ENCODE measurements at regions not wholly inside any gene's neighbourhood (a gene's known extent, or its start where the extent isn't known, plus 50 kb on each side); places are given as distances from the start of the nearest gene placed in this dataset.

GRCh38 chr16:26787924-26788323 is 278.8 kb upstream of the C16orf82 start (continued):
- TF ChIP-seq TFDP2 (CRISPR knock-in tag; IDR thresholded peaks at IDR 0.05) (no peak), USF2 (IDR thresholded peaks at IDR 0.05; ENCODE audit: low read depth, low read length) (no peak), USF2 (CRISPR knock-in tag; IDR thresholded peaks at IDR 0.05; ENCODE audit: borderline replicate concordance) (no peak), ZNF34 (CRISPR knock-in tag; IDR thresholded peaks at IDR 0.05; ENCODE audit: borderline replicate concordance) (no peak), SIN3A (IDR thresholded peaks at IDR 0.05; ENCODE audit: borderline replicate concordance, low read depth, low read length) (no peak), ZFYVE20 (CRISPR knock-in tag; IDR thresholded peaks at IDR 0.05; ENCODE audit: borderline replicate concordance, low read depth) (no peak), CCDC6 (CRISPR knock-in tag; IDR thresholded peaks at IDR 0.05) (no peak), ZNF766 (CRISPR knock-in tag; IDR thresholded peaks at IDR 0.05; ENCODE audit: borderline replicate concordance) (no peak), ATF6 (CRISPR knock-in tag; conservative IDR thresholded peaks at IDR 0.05) (no peak), NFKBIZ (CRISPR knock-in tag; IDR thresholded peaks at IDR 0.05) (no peak), KLF13 (CRISPR knock-in tag; IDR thresholded peaks at IDR 0.05) (no peak), UBTF (CRISPR knock-in tag; IDR thresholded peaks at IDR 0.05) (no peak), THAP11 (CRISPR knock-in tag; IDR thresholded peaks at IDR 0.05) (0 out of 2 replicates have a peak, but pooled peaks have one; percentile 24), MAZ (IDR thresholded peaks at IDR 0.05; ENCODE audit: borderline replicate concordance, low read depth, low read length) (no peak), MAZ (CRISPR knock-in tag; IDR thresholded peaks at IDR 0.05; ENCODE audit: low read depth) (no peak), ZBTB21 (CRISPR knock-in tag; IDR thresholded peaks at IDR 0.05) (no peak), IRX3 (CRISPR knock-in tag; IDR thresholded peaks at IDR 0.05; ENCODE audit: borderline replicate concordance, low read depth) (no peak), RFX1 (IDR thresholded peaks at IDR 0.05) (no peak), KMT2B (CRISPR knock-in tag; IDR thresholded peaks at IDR 0.05) (no peak), ZNF143 (CRISPR knock-in tag; IDR thresholded peaks at IDR 0.05) (peak; percentile 65), POGZ (CRISPR knock-in tag; IDR thresholded peaks at IDR 0.05) (no peak), ZNF580 (CRISPR knock-in tag; IDR thresholded peaks at IDR 0.05; ENCODE audit: borderline replicate concordance, low read depth) (no peak), NR2F1 (CRISPR knock-in tag; IDR thresholded peaks at IDR 0.05) (no peak), ZNF644 (CRISPR knock-in tag; IDR thresholded peaks at IDR 0.05; ENCODE audit: low read depth) (no peak), SNAI1 (CRISPR knock-in tag; IDR thresholded peaks at IDR 0.05; ENCODE audit: borderline replicate concordance) (no peak)

All from HepG2 (cell line).